ENCODE measurements at regions not wholly inside any gene's neighbourhood (a gene's known extent, or its start where the extent isn't known, plus 50 kb on each side); places are given as distances from the start of the nearest gene placed in this dataset.

DNA sequence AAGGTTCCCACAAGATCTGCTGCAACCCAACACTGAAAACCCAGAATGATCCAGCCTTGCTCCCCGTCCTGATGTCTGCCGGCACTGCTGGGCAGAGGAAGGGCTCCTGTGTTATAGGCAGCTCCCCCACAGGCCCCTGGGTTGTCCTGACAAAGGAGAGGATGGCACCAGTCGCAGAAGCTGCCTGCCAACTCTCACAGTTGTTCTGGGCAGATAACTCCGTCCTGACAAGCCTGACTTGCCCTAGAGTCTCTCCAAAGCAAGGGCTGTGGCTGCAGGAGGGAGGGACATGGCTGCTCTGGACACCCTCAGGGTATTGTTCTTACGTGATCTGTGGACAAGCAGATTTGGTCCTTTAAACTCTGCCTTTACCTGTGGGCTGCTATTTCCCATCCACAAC, 243.8 kb downstream of the CDH26 start:
- H3K9me3 ChIP-seq (ENCODE audit: control insufficient read depth, insufficient read depth, low read length) = peaks cover 2% of the 10 kb centered on the region
- WGBS (ENCODE audit: insufficient coverage) = 78% methylated on average over 4 of the region's 5 CpGs
- no peak for DNase-seq (ENCODE audit: low read depth in 4 of 6, low spot score in 6 of 6)
- no peaks in the 10 kb centered on the region for H3K36me3 ChIP-seq (ENCODE audit: control insufficient read depth, insufficient read depth, low read length)
- no peak overlapping the region for H3K27ac ChIP-seq (ENCODE audit: low read depth, low read length)
- no peak overlapping the region for H3K4me3 ChIP-seq (ENCODE audit: low read depth, low read length)
- no peaks in the 10 kb centered on the region for H3K4me1 ChIP-seq (ENCODE audit: control insufficient read depth, insufficient read depth, low read length)
- no peaks in the 10 kb centered on the region for H3K27me3 ChIP-seq (ENCODE audit: control insufficient read depth, insufficient read depth, low read length)

DNA sequence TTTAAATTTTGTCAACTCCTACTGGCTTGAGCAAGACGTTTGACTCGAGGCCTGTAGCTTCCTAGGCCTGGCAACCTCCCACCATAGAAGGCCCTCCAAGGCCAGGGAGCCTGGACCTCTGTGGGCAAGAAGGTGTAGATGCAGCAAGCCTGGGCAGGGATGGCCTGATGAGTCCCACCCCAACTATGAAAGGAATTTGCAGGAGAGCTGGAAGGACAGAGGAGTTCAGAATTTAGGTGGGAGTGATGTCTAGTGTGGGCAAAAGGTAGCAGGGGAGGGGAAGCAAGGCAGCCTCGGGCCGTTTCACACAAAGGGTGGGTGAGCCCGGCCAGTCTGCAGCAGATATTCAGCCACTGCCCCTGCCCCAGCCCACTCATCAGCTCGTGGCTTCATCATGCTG, 245.2 kb downstream of the CDH26 start:
- 79% methylated on average over 5 of the region's 6 CpGs for WGBS (ENCODE audit: insufficient coverage)
- H3K27me3 ChIP-seq (ENCODE audit: control insufficient read depth, insufficient read depth, low read length) = no peaks in the 10 kb centered on the region
- no peak overlapping the region for H3K27ac ChIP-seq (ENCODE audit: low read depth, low read length)
- H3K36me3 ChIP-seq (ENCODE audit: control insufficient read depth, insufficient read depth, low read length) = no peaks in the 10 kb centered on the region
- no peak for DNase-seq (ENCODE audit: low read depth in 4 of 6, low spot score in 6 of 6)
- H3K4me3 ChIP-seq (ENCODE audit: low read depth, low read length) = no peak overlapping the region
- no peaks in the 10 kb centered on the region for H3K9me3 ChIP-seq (ENCODE audit: control insufficient read depth, insufficient read depth, low read length)
- H3K4me1 ChIP-seq (ENCODE audit: control insufficient read depth, insufficient read depth, low read length) = no peaks in the 10 kb centered on the region

DNA sequence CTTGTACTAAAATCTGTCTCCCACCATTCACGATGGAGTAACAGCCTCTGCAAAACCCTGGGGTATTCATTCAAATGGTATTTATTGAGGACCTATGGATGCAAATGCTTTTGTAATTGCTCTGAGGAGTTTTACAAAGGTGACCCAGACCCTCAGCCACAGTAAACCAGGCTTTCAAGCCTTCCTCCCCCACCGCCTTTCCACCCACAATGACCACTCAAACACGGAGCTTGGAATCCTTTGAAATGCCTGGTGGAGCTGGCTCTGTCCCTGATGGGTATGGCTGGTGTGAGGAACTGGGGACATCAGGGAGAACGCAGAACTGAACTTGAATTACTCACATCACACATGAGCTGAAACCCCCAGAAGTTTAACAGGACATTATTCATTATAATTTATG, 246.4 kb downstream of the CDH26 start:
- WGBS (ENCODE audit: insufficient coverage) = no CpG with 5 or more reads among the region's 4 CpGs
- H3K9me3 ChIP-seq (ENCODE audit: control insufficient read depth, insufficient read depth, low read length) = no peaks in the 10 kb centered on the region
- no peaks in the 10 kb centered on the region for H3K36me3 ChIP-seq (ENCODE audit: control insufficient read depth, insufficient read depth, low read length)
- DNase-seq (ENCODE audit: low read depth in 4 of 6, low spot score in 6 of 6) = no peak
- no peaks in the 10 kb centered on the region for H3K27me3 ChIP-seq (ENCODE audit: control insufficient read depth, insufficient read depth, low read length)
- no peak overlapping the region for H3K27ac ChIP-seq (ENCODE audit: low read depth, low read length)
- H3K4me3 ChIP-seq (ENCODE audit: low read depth, low read length) = no peak overlapping the region
- no peaks in the 10 kb centered on the region for H3K4me1 ChIP-seq (ENCODE audit: control insufficient read depth, insufficient read depth, low read length)

DNA sequence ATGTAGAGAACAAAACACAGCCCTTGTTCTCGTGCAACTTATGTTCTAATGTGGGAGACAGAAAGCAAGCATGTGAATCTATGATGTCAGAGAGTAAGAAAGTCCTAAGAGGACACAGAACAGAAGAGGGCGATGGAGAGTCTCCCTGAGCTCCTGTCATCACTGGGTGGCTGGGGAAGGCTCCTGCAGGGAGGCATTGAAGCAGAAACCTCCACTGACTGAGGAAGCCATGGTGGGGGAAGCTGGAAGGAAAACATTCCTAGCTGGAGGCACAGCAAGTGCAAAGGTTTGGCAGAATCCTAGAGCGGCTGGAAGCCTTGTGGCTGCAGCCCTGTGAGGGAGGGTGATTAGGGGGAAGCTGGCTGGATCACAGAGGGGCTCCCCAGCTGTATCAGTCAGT, 248.0 kb downstream of the CDH26 start:
- Histone ChIP-seq H3K36me3 (ENCODE audit: control insufficient read depth, insufficient read depth, low read length) (no peaks in the 10 kb centered on the region), H3K4me3 (ENCODE audit: low read depth, low read length) (no peak overlapping the region), H3K9me3 (ENCODE audit: control insufficient read depth, insufficient read depth, low read length) (no peaks in the 10 kb centered on the region), H3K27me3 (ENCODE audit: control insufficient read depth, insufficient read depth, low read length) (no peaks in the 10 kb centered on the region), H3K4me1 (ENCODE audit: control insufficient read depth, insufficient read depth, low read length) (peaks cover under 1% of the 10 kb centered on the region), H3K27ac (ENCODE audit: low read depth, low read length) (no peak overlapping the region)
- 60% methylated on average over 3 of the region's 3 CpGs for WGBS (ENCODE audit: insufficient coverage)
- DNase-seq (ENCODE audit: low read depth in 4 of 6, low spot score in 6 of 6) = peak in 2 of 6 donors; percentile 29 to 51

DNA sequence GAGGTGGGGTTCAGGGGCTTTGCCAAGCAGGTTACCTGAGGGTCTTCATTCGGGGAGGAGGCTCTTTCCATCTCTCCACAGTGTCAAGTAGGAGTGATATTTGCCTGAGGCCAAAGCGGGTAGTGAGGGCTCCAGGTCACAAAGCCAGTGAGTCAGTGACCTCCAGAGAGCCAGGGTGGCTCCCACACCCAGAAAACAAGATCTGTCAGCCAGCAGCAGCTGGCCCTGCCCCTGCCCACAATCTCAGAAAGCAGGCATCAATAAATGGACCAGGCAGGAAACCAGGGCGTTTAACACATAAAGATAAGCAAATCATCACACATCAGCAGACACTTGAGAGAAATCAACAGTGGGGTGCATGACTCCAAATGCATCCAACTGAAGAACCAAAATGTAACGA, 250.8 kb downstream of the CDH26 start:
- 75% methylated on average over 3 of the region's 4 CpGs for WGBS (ENCODE audit: insufficient coverage)
- Histone ChIP-seq H3K4me3 (ENCODE audit: low read depth, low read length) (no peak overlapping the region), H3K9me3 (ENCODE audit: control insufficient read depth, insufficient read depth, low read length) (no peaks in the 10 kb centered on the region), H3K27ac (ENCODE audit: low read depth, low read length) (no peak overlapping the region), H3K36me3 (ENCODE audit: control insufficient read depth, insufficient read depth, low read length) (no peaks in the 10 kb centered on the region), H3K27me3 (ENCODE audit: control insufficient read depth, insufficient read depth, low read length) (no peaks in the 10 kb centered on the region), H3K4me1 (ENCODE audit: control insufficient read depth, insufficient read depth, low read length) (peaks cover 11% of the 10 kb centered on the region)
- no peak for DNase-seq (ENCODE audit: low read depth in 4 of 6, low spot score in 6 of 6)

DNA sequence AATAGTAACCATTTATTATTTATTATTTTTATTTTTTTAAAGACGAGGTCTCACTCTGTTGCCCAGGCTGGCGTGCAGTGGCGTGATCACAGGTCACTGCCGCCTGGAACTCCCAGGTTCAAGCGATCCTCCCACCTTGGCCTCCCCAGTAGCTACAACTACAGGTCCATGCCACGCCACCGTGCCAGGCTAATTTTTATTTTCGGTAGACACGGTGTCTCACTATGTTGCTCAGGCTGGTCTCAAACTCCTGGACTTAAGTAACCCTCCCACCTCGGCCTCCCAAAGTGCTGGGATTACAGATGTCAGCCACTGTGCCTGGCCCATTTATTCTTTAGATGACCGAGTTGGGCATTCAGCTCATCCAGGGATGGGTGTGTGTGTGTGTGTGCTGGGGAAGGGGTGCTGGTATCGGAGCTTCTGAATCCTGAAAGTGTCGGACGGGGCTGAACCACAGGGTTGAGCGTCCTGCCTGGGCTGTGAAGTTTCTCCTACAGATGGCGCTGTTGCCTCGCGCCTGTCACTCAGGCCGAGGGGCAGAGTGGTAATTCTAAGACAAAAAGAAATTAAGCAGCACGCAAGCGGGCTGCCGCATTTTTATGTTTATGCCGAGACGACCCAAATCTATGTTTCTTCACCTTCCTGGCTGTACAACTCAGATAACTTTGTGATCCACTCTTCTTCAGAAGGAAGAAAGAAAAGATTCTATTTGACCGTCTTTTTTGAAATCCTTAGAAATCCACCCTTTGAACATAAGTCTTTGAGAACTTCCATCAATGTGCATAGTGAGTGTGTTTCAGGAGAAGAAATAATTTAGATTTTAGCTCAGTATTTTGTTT, 252.8 kb downstream of the CDH26 start:
- Histone ChIP-seq H3K27me3 (ENCODE audit: control insufficient read depth, insufficient read depth, low read length) (no peaks in the 10 kb centered on the region), H3K4me3 (ENCODE audit: low read depth, low read length) (no peak overlapping the region), H3K9me3 (ENCODE audit: control insufficient read depth, insufficient read depth, low read length) (no peaks in the 10 kb centered on the region), H3K27ac (ENCODE audit: low read depth, low read length) (no peak overlapping the region), H3K36me3 (ENCODE audit: control insufficient read depth, insufficient read depth, low read length) (no peaks in the 10 kb centered on the region), H3K4me1 (ENCODE audit: control insufficient read depth, insufficient read depth, low read length) (peaks cover 14% of the 10 kb centered on the region)
- peak; percentile 58 to 94 (median 67) for DNase-seq (ENCODE audit: low read depth in 4 of 6, low spot score in 6 of 6)
- 33% methylated on average over 13 of the region's 25 CpGs for WGBS (ENCODE audit: insufficient coverage)

- no peak overlapping the region for H3K4me3 ChIP-seq (ENCODE audit: low read depth, low read length)
- H3K4me1 ChIP-seq (ENCODE audit: control insufficient read depth, insufficient read depth, low read length) = peaks cover 17% of the 10 kb centered on the region
- H3K9me3 ChIP-seq (ENCODE audit: control insufficient read depth, insufficient read depth, low read length) = no peaks in the 10 kb centered on the region
- 84% methylated on average over 15 of the region's 18 CpGs for WGBS (ENCODE audit: insufficient coverage)
- no peak overlapping the region for H3K27ac ChIP-seq (ENCODE audit: low read depth, low read length)
- DNase-seq (ENCODE audit: low read depth in 4 of 6, low spot score in 6 of 6) = peak in 1 of 6 donors; percentile 17
- no peaks in the 10 kb centered on the region for H3K27me3 ChIP-seq (ENCODE audit: control insufficient read depth, insufficient read depth, low read length)
- no peaks in the 10 kb centered on the region for H3K36me3 ChIP-seq (ENCODE audit: control insufficient read depth, insufficient read depth, low read length)
Measured at GRCh38 chr20:60211618-60212463, 253.6 kb downstream of the CDH26 start.

GRCh38 chr20:60212695-60213094, 254.5 kb downstream of the CDH26 start:
- Histone ChIP-seq H3K27ac (ENCODE audit: low read depth, low read length) (no peak overlapping the region), H3K36me3 (ENCODE audit: control insufficient read depth, insufficient read depth, low read length) (no peaks in the 10 kb centered on the region), H3K9me3 (ENCODE audit: control insufficient read depth, insufficient read depth, low read length) (no peaks in the 10 kb centered on the region), H3K4me3 (ENCODE audit: low read depth, low read length) (no peak overlapping the region), H3K27me3 (ENCODE audit: control insufficient read depth, insufficient read depth, low read length) (no peaks in the 10 kb centered on the region), H3K4me1 (ENCODE audit: control insufficient read depth, insufficient read depth, low read length) (peaks cover 17% of the 10 kb centered on the region)
- WGBS (ENCODE audit: insufficient coverage) = 89% methylated on average over 3 of the region's 3 CpGs
- no peak for DNase-seq (ENCODE audit: low read depth in 4 of 6, low spot score in 6 of 6)

GRCh38 chr20:60213126-60213893, 255.1 kb downstream of the CDH26 start:
- H3K36me3 ChIP-seq (ENCODE audit: control insufficient read depth, insufficient read depth, low read length) = no peaks in the 10 kb centered on the region
- H3K27me3 ChIP-seq (ENCODE audit: control insufficient read depth, insufficient read depth, low read length) = no peaks in the 10 kb centered on the region
- no peak overlapping the region for H3K27ac ChIP-seq (ENCODE audit: low read depth, low read length)
- 96% methylated on average over 14 of the region's 14 CpGs for WGBS (ENCODE audit: insufficient coverage)
- no peak for DNase-seq (ENCODE audit: low read depth in 4 of 6, low spot score in 6 of 6)
- peaks cover 17% of the 10 kb centered on the region for H3K4me1 ChIP-seq (ENCODE audit: control insufficient read depth, insufficient read depth, low read length)
- no peak overlapping the region for H3K4me3 ChIP-seq (ENCODE audit: low read depth, low read length)
- no peaks in the 10 kb centered on the region for H3K9me3 ChIP-seq (ENCODE audit: control insufficient read depth, insufficient read depth, low read length)
